SK-N-SH (cell line): ENCODE measurements at regions not wholly inside any gene's neighbourhood (a gene's known extent, or its start where the extent isn't known, plus 50 kb on each side); places are given as distances from the start of the nearest gene placed in this dataset.

Experiments used
- CTCF ChIA-PET: fragments of 300-600, 350-600 bp; formaldehyde crosslinking; extraction: SDS; loops from one replicate; lab custom pipeline; 2021; lab: Yijun Ruan, JAX
- POLR2A ChIA-PET: fragments of 350-600 bp; sonication (Branson Sonifier 250); formaldehyde crosslinking; extraction: SDS; loops from one replicate; lab custom pipeline; 2020; ENCODE audit warnings: antibody characterized with exemption, inconsistent platforms; lab: Yijun Ruan, JAX
- DNase-seq: peaks from one replicate; pipeline ENCODE4 v3.0.0; 2012
- H2AFZ ChIP-seq: fragments of 200-600 bp; sonication (generic); 2 replicates; pipeline ENCODE4 v1.8.1; 2016; ENCODE audit warnings: antibody characterized with exemption, mild to moderate bottlenecking, low read depth
- H3F3A ChIP-seq: fragments of 200-600 bp; sonication (generic); replicated peaks from 2 replicates; pipeline ENCODE3; 2016; ENCODE audit warnings: antibody characterized with exemption, mild to moderate bottlenecking; ENCODE audit not compliant: insufficient read depth
- H3K27ac ChIP-seq, 2 experiments: fragments of 200-500 bp in 1 of 2; fragments of 200-600 bp in 1 of 2; sonication (Bioruptor generic) in 1 of 2; sonication (generic), shearing (Covaris generic) in 1 of 2; 2 replicates each; pipeline versions ENCODE4 v1.5.1 to v1.6.1; 2014 to 2016; ENCODE audit warnings: low read depth in 2 of 2, inconsistent platforms in 1 of 2, low read length in 1 of 2, mild to moderate bottlenecking in 1 of 2, mixed read lengths in 1 of 2
- H3K27me3 ChIP-seq: fragments of 200-600 bp; sonication (generic), shearing (Covaris generic); 2 replicates; pipeline ENCODE4 v1.6.1; 2016; ENCODE audit warnings: mixed run types; ENCODE audit not compliant: insufficient read depth
- H3K36me3 ChIP-seq, 2 experiments: fragments of 200-500 bp in 1 of 2; fragments of 200-600 bp in 1 of 2; sonication (Bioruptor generic) in 1 of 2; sonication (generic) in 1 of 2; replicated peaks in 1 of 2; 2 replicates each; pipeline versions ENCODE3 to v1.5.1; 2014 to 2016; ENCODE audit warnings: low read length in 1 of 2, mild to moderate bottlenecking in 1 of 2; ENCODE audit not compliant: insufficient read depth in 2 of 2, control insufficient read depth in 1 of 2
- H3K4me1 ChIP-seq, 2 experiments: fragments of 200-500 bp in 1 of 2; fragments of 200-600 bp in 1 of 2; sonication (Bioruptor generic) in 1 of 2; sonication (generic), shearing (Covaris generic) in 1 of 2; 2 replicates each; pipeline versions ENCODE4 v1.5.1 to v1.6.1; 2014 to 2016; ENCODE audit warnings: low read depth in 1 of 2, low read length in 1 of 2, mixed run types in 1 of 2; ENCODE audit not compliant: insufficient read depth in 2 of 2, control insufficient read depth in 1 of 2
- H3K4me2 ChIP-seq: fragments of 200-600 bp; sonication (generic), shearing (Covaris generic); 2 replicates; pipeline ENCODE4 v1.6.1; 2017; ENCODE audit warnings: mixed run types
- H3K4me3 ChIP-seq, 2 experiments: fragments of 200-500 bp in 1 of 2; fragments of 200-600 bp in 1 of 2; sonication (Bioruptor generic) in 1 of 2; sonication (generic), shearing (Covaris generic) in 1 of 2; 2 replicates each; pipeline versions ENCODE4 v1.5.1 to v1.8.1; 2014 to 2016; ENCODE audit warnings: low read depth in 2 of 2, inconsistent platforms in 1 of 2, low read length in 1 of 2, mild to moderate bottlenecking in 1 of 2, mixed read lengths in 1 of 2, moderate library complexity in 1 of 2
- H3K79me2 ChIP-seq: fragments of 200-600 bp; sonication (generic); 2 replicates; pipeline ENCODE4 v1.8.1; 2017; ENCODE audit warnings: mild to moderate bottlenecking; ENCODE audit not compliant: insufficient read depth
- H3K9ac ChIP-seq: fragments of 200-600 bp; sonication (generic); 2 replicates; pipeline ENCODE4 v1.6.1; 2017; ENCODE audit warnings: mixed run types
- H3K9me2 ChIP-seq: fragments of 200-600 bp; sonication (generic); 2 replicates; pipeline ENCODE4 v1.6.1; 2017; ENCODE audit warnings: mixed run types
- H3K9me3 ChIP-seq: fragments of 200-600 bp; sonication (generic); 2 replicates; pipeline ENCODE4 v1.6.1; 2017; ENCODE audit warnings: mixed run types, mild to moderate bottlenecking, moderate library complexity
- H4K20me1 ChIP-seq: fragments of 200-600 bp; sonication (generic); 2 replicates; pipeline ENCODE4 v1.6.1; 2017; ENCODE audit warnings: mild to moderate bottlenecking, mixed run types; ENCODE audit not compliant: insufficient read depth
- ELF1 ChIP-seq: IDR thresholded peaks from 2 replicates; pipeline ENCODE4 v1.4.0; 2012
- EP300 ChIP-seq, 2 experiments: IDR thresholded peaks; 2 replicates each; pipeline versions ENCODE4 v1.4.0 to v1.6.1; 2012; ENCODE audit warnings: borderline replicate concordance in 1 of 2, low read depth in 1 of 2, low read length in 1 of 2
- FOXM1 ChIP-seq: IDR thresholded peaks from 2 replicates; pipeline ENCODE4 v1.4.0; 2012; ENCODE audit warnings: low read depth, mild to moderate bottlenecking
- IRF3 ChIP-seq: fragments of 150-350 bp; IDR thresholded peaks from 2 replicates; pipeline ENCODE4 v1.6.1; 2016; ENCODE audit warnings: mild to moderate bottlenecking, low read depth, low read length
- MXI1 ChIP-seq: IDR thresholded peaks from 2 replicates; pipeline ENCODE4 v1.6.1; 2012; ENCODE audit warnings: mild to moderate bottlenecking, low read depth, low read length, improper control_type of control experiment
- NRF1 ChIP-seq: IDR thresholded peaks from 2 replicates; pipeline ENCODE4 v1.6.1; 2012; ENCODE audit warnings: low read depth, mild to moderate bottlenecking, low read length
- PBX3 ChIP-seq: IDR thresholded peaks from 2 replicates; pipeline ENCODE4; 2012
- POLR2AphosphoS5 ChIP-seq: IDR thresholded peaks from 2 replicates; pipeline ENCODE4 v1.6.1; 2012; ENCODE audit warnings: low read depth, low read length
- REST ChIP-seq: IDR thresholded peaks from 2 replicates; pipeline ENCODE4 v1.6.1; 2012; ENCODE audit warnings: mild to moderate bottlenecking, low read depth, low read length, moderate library complexity
- RFX5 ChIP-seq: IDR thresholded peaks from 2 replicates; pipeline ENCODE4 v1.6.1; 2012; ENCODE audit warnings: mild to moderate bottlenecking, improper control_type of control experiment, low read length
- RXRA ChIP-seq: IDR thresholded peaks from 2 replicates; pipeline ENCODE4 v1.4.0; 2012; ENCODE audit warnings: low read depth, mild to moderate bottlenecking, borderline replicate concordance
- SIN3A ChIP-seq: IDR thresholded peaks from 2 replicates; pipeline ENCODE4 v1.6.1; 2012; ENCODE audit warnings: low read depth, mild to moderate bottlenecking, low read length, moderate library complexity, borderline replicate concordance
- SMC3 ChIP-seq: IDR thresholded peaks from 2 replicates; pipeline ENCODE4 v1.6.1; 2012; ENCODE audit warnings: low read depth, low read length, improper control_type of control experiment
- TCF12 ChIP-seq: IDR thresholded peaks from 2 replicates; pipeline ENCODE4 v1.4.0; 2012
- YY1 ChIP-seq: IDR thresholded peaks from 2 replicates; pipeline ENCODE4 v1.4.0; 2012; ENCODE audit warnings: low read depth, mild to moderate bottlenecking
- WGBS: methylation state at CpG from one replicate; pipeline ENCODE4 v1.1.6; 2017; ENCODE audit warnings: low lambda C conversion rate; 5-methylcytosine and 5-hydroxymethylcytosine counted together

GRCh38 chr4:188299161-188299560 lies 159.9 kb downstream of the TRIML1 start:
- no peak overlapping the region for H2AFZ ChIP-seq
- H3K79me2 ChIP-seq: no peaks in the 10 kb centered on the region
- no peaks in the 10 kb centered on the region; the same call in 1 of the 2 replicates for H3K27me3 ChIP-seq
- no peaks in the 10 kb centered on the region for H3K9me3 ChIP-seq
- CTCF ChIA-PET: no interaction called here
- no peak overlapping the region for H3K4me2 ChIP-seq
- DNase-seq: no peak
- no peak overlapping the region for H3K27ac ChIP-seq
- H3K4me1 ChIP-seq: no peaks in the 10 kb centered on the region
- no peaks in the 10 kb centered on the region for H3K36me3 ChIP-seq
- H3K9me2 ChIP-seq: no peaks in the 10 kb centered on the region
- no peak overlapping the region for H3K9ac ChIP-seq
- no peaks in the 10 kb centered on the region for H3F3A ChIP-seq
- WGBS: 22% methylated on average over 7 of the region's 7 CpGs
- no peaks in the 10 kb centered on the region for H4K20me1 ChIP-seq
- no peak overlapping the region for H3K4me3 ChIP-seq
- no peak for TF ChIP-seq RFX5
- no peak for TF ChIP-seq EP300 (IDR thresholded peaks at IDR 0.05; ENCODE audit: borderline replicate concordance in 1 of 2, low read depth in 1 of 2, low read length in 1 of 2)
- no peak for TF ChIP-seq PBX3
- no peak for TF ChIP-seq NRF1
- no peak for TF ChIP-seq POLR2AphosphoS5
- no peak for TF ChIP-seq FOXM1
- no peak for TF ChIP-seq MXI1
- TF ChIP-seq IRF3: no peak
- TF ChIP-seq ELF1: no peak
- TF ChIP-seq SIN3A: no peak
- no peak for TF ChIP-seq TCF12
- no peak for TF ChIP-seq RXRA
- TF ChIP-seq, all 33 proteins: peak for 0
- POLR2A ChIA-PET: no interaction called here

GRCh38 chr4:188300385-188300784 lies 161.1 kb downstream of the TRIML1 start:
- no peaks in the 10 kb centered on the region for H3K36me3 ChIP-seq
- DNase-seq: no peak
- H3K9ac ChIP-seq: no peak overlapping the region
- no peaks in the 10 kb centered on the region for H3K4me1 ChIP-seq
- no peak overlapping the region for H2AFZ ChIP-seq
- H3K79me2 ChIP-seq: no peaks in the 10 kb centered on the region
- ChIA-PET POLR2A (no interaction called here), CTCF (no interaction called here)
- TF ChIP-seq YY1: no peak
- no peak for TF ChIP-seq RFX5
- no peak for TF ChIP-seq TCF12
- TF ChIP-seq REST: no peak
- no peak for TF ChIP-seq SMC3
- H3K4me2 ChIP-seq: no peak overlapping the region
- H3K9me3 ChIP-seq: no peaks in the 10 kb centered on the region
- H3K27ac ChIP-seq: no peak overlapping the region
- H3K4me3 ChIP-seq: no peak overlapping the region
- no peaks in the 10 kb centered on the region for H3K9me2 ChIP-seq
- no peaks in the 10 kb centered on the region for H4K20me1 ChIP-seq
- 34% methylated on average over 4 of the region's 4 CpGs for WGBS
- no peaks in the 10 kb centered on the region for H3F3A ChIP-seq
- no peaks in the 10 kb centered on the region; the same call in 1 of the 2 replicates for H3K27me3 ChIP-seq
